ENCODE measurements at regions not wholly inside any gene's neighbourhood (a gene's known extent, or its start where the extent isn't known, plus 50 kb on each side); places are given as distances from the start of the nearest gene placed in this dataset.
"Not testable (repeated sequence)": the region's sequence is repeated elsewhere in the genome, so short reads cannot be mapped to it uniquely, and the experiment has no call there.

- not testable (repeated sequence) for TF ChIP-seq CTCF (conservative IDR thresholded peaks at IDR 0.05); ZFX (IDR thresholded peaks at IDR 0.05)
These were observed 102.2 kb upstream of the IKBKE start for GRCh38 chr1:206367955-206368622.
